HEK293T (cell line): ENCODE measurements at regions not wholly inside any gene's neighbourhood (a gene's known extent, or its start where the extent isn't known, plus 50 kb on each side); places are given as distances from the start of the nearest gene placed in this dataset.

ENCODE experiments used
- CTCF ChIA-PET: fragments of 350-600 bp; formaldehyde crosslinking; extraction: SDS; loops from one replicate; lab custom pipeline; 2021; ENCODE audit warnings: antibody characterized with exemption, inconsistent platforms; lab: Yijun Ruan, JAX
- POLR2A ChIA-PET: fragments of 350-600 bp; formaldehyde crosslinking; extraction: SDS; loops from one replicate; lab custom pipeline; 2020; ENCODE audit warnings: antibody characterized with exemption, inconsistent platforms; lab: Yijun Ruan, JAX
- DNase-seq: peaks from one replicate; pipeline ENCODE4 v3.0.0; 2012; ENCODE audit warnings: mixed read lengths; ENCODE audit errors: extremely low spot score
- ARNT ChIP-seq: fragments of 450-650 bp; IDR thresholded peaks from 2 replicates; pipeline ENCODE4 v1.6.1; 2017; ENCODE audit warnings: mild to moderate bottlenecking
- BHLHE40 ChIP-seq: fragments of 450-650 bp; IDR thresholded peaks from 2 replicates; pipeline ENCODE4 v1.6.1; 2016; ENCODE audit warnings: mild to moderate bottlenecking, moderate library complexity, borderline replicate concordance
- CTBP1 ChIP-seq: fragments of 450-650 bp; IDR thresholded peaks from 2 replicates; pipeline ENCODE4 v1.6.1; 2016; ENCODE audit warnings: borderline replicate concordance
- ELF4 ChIP-seq: fragments of 450-650 bp; IDR thresholded peaks from 2 replicates; pipeline ENCODE4 v1.6.1; 2017; ENCODE audit warnings: antibody characterized with exemption
- FOXA1 ChIP-seq: fragments of 450-650 bp; IDR thresholded peaks from 2 replicates; pipeline ENCODE4 v1.6.1; 2016; ENCODE audit warnings: mild to moderate bottlenecking
- FOXK2 ChIP-seq: fragments of 450-650 bp; IDR thresholded peaks from 2 replicates; pipeline ENCODE4 v1.6.1; 2016; ENCODE audit warnings: mild to moderate bottlenecking
- FOXM1 ChIP-seq: fragments of 450-650 bp; IDR thresholded peaks from 2 replicates; pipeline ENCODE4 v1.6.1; 2017; ENCODE audit warnings: mild to moderate bottlenecking, borderline replicate concordance
- HDGF ChIP-seq: fragments of 450-650 bp; IDR thresholded peaks from 2 replicates; pipeline ENCODE4 v1.6.1; 2017; ENCODE audit warnings: antibody characterized with exemption, borderline replicate concordance
- L3MBTL2 ChIP-seq: fragments of 450-650 bp; conservative IDR thresholded peaks from 2 replicates; pipeline ENCODE4 v1.6.1; 2016; ENCODE audit warnings: mild to moderate bottlenecking
- LEF1 ChIP-seq: fragments of 450-650 bp; IDR thresholded peaks from 2 replicates; pipeline ENCODE4 v1.6.1; 2017; ENCODE audit warnings: mild to moderate bottlenecking, borderline replicate concordance
- NFRKB ChIP-seq: fragments of 450-650 bp; IDR thresholded peaks from 2 replicates; pipeline ENCODE4 v1.6.1; 2016; ENCODE audit warnings: mild to moderate bottlenecking, moderate library complexity
- PKNOX1 ChIP-seq: fragments of 450-650 bp; IDR thresholded peaks from 2 replicates; pipeline ENCODE4 v1.6.1; 2016
- SP1 ChIP-seq: fragments of 450-650 bp; IDR thresholded peaks from 2 replicates; pipeline ENCODE4 v1.6.1; 2017
- SUZ12 ChIP-seq: fragments of 450-650 bp; IDR thresholded peaks from 2 replicates; pipeline ENCODE4 v1.6.1; 2016; ENCODE audit warnings: mild to moderate bottlenecking
- TARDBP ChIP-seq: fragments of 450-650 bp; IDR thresholded peaks from 2 replicates; pipeline ENCODE4 v1.6.1; 2016
- ZNF384 ChIP-seq: fragments of 450-650 bp; IDR thresholded peaks from 2 replicates; pipeline ENCODE4 v1.6.1; 2016

DNA sequence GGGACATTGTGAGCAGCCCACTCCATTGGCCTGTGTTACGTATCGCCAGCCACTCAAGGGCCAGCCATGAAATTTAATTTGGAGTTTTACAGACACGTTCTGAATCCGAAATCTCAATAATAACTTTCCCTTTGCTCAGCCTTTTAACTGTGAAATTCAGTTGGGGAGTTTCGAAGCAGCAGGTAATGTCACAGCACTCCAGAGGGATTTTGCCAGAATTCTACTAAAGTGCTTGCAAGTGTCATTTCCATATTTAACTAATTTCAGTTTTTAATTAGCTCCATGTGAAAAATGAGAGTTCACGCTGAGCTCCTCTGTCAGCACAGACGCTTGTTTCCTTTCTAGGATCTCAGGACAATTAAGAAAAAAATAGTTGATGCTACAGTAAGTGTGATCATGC is 267.1 kb upstream of the WWC1 start:
- CTCF ChIA-PET, result no interaction called here
- TF ChIP-seq TARDBP (no peak), FOXA1 (no peak), BHLHE40 (no peak), FOXM1 (no peak), FOXK2 (no peak), ZNF384 (no peak), L3MBTL2 (no peak), PKNOX1 (no peak), ARNT (no peak), CTBP1 (no peak), ELF4 (no peak), SP1 (no peak), HDGF (no peak), SUZ12 (no peak), NFRKB (no peak)
- no peak for DNase-seq
- POLR2A ChIA-PET, result no interaction called here

GRCh38 chr5:168027007-168027406 is 264.4 kb upstream of the WWC1 start:
- ChIA-PET CTCF (interaction anchor here (0.6 to 1.0 kb wide), 3 partner anchors 21 to 249 kb away, joined by 3 to 6 read pairs (median 4); no protein-coding TSS in a partner anchor), POLR2A (no interaction called here)
- TF ChIP-seq FOXK2 (no peak), HDGF (no peak), ZNF384 (no peak), FOXA1 (no peak), FOXM1 (no peak), BHLHE40 (no peak), TARDBP (no peak), CTBP1 (no peak), ELF4 (no peak), LEF1 (no peak), SP1 (no peak)

GRCh38 chr5:168030912-168031311 is 260.5 kb upstream of the WWC1 start:
- no peak for DNase-seq
- POLR2A ChIA-PET, result no interaction called here
- CTCF ChIA-PET, result no interaction called here
- no peak for TF ChIP-seq L3MBTL2
- TF ChIP-seq LEF1, result no peak
- TF ChIP-seq HDGF, result no peak
- TF ChIP-seq ELF4, result no peak
- TF ChIP-seq FOXM1, result no peak
- no peak for TF ChIP-seq NFRKB
- TF ChIP-seq FOXK2, result no peak
- TF ChIP-seq ARNT, result no peak
- no peak for TF ChIP-seq SP1
- TF ChIP-seq PKNOX1, result no peak
- TF ChIP-seq TARDBP, result no peak
- no peak for TF ChIP-seq SUZ12
- TF ChIP-seq FOXA1, result no peak
- TF ChIP-seq CTBP1, result no peak
- no peak for TF ChIP-seq ZNF384
- no peak for TF ChIP-seq BHLHE40

More at GRCh38 chr5:168027007-168027406, 264.4 kb upstream of the WWC1 start:
- DNase-seq, result no peak

GRCh38 chr5:168031614-168032013 is 259.8 kb upstream of the WWC1 start:
- POLR2A ChIA-PET, result no interaction called here
- no peak for DNase-seq
- CTCF ChIA-PET, result no interaction called here
- TF ChIP-seq PKNOX1 (no peak), SUZ12 (no peak), ZNF384 (no peak), ELF4 (no peak), ARNT (no peak)

GRCh38 chr5:168039039-168039438 is 252.4 kb upstream of the WWC1 start:
- DNase-seq, result no peak
- ChIA-PET CTCF (no interaction called here), POLR2A (no interaction called here)
- TF ChIP-seq SP1 (no peak), FOXA1 (no peak), SUZ12 (no peak), ELF4 (no peak), CTBP1 (no peak), FOXM1 (no peak), NFRKB (no peak)

DNA sequence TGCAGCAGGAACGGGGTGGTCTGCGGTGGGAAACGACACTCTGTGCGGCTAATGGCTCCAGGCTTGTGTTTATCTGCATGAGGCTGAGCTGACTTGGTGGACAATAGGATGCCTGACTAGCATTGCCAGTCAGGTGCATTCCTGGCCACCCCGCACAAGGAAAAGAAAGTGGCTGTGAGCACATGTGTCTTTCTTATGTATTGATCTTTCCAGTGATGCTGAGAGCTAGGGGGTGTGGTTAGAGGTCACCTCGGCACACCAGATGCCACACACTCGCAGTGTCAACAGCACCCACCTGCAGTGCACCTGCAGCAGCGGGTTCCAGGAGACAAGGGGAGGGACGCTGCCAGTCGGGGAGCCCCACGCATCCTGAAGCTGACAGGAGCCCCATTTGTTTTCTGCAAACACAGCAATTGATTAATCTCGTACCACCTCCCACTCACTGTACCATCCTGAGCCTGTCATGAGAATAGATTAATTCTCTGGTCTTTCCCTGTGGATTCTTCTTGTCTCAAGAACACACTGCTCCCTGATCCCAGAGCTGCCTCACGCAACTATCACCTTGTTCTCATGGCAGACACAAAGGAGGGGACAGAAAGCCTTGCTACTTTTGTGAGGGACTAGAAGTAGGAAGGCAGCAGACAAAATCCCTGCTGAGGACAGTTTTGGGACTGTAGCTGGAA is 251.7 kb upstream of the WWC1 start:
- TF ChIP-seq ZNF384, result no peak
- no peak for TF ChIP-seq LEF1
- no peak for TF ChIP-seq CTBP1
- no peak for TF ChIP-seq FOXK2
- no peak for TF ChIP-seq FOXA1
- no peak for TF ChIP-seq L3MBTL2
- no peak for TF ChIP-seq ARNT
- TF ChIP-seq ELF4, result no peak
- no peak for TF ChIP-seq FOXM1
- no peak for DNase-seq
- ChIA-PET CTCF (no interaction called here), POLR2A (no interaction called here)
